ENCODE measurements at regions not wholly inside any gene's neighbourhood (a gene's known extent, or its start where the extent isn't known, plus 50 kb on each side); places are given as distances from the start of the nearest gene placed in this dataset.

DNA sequence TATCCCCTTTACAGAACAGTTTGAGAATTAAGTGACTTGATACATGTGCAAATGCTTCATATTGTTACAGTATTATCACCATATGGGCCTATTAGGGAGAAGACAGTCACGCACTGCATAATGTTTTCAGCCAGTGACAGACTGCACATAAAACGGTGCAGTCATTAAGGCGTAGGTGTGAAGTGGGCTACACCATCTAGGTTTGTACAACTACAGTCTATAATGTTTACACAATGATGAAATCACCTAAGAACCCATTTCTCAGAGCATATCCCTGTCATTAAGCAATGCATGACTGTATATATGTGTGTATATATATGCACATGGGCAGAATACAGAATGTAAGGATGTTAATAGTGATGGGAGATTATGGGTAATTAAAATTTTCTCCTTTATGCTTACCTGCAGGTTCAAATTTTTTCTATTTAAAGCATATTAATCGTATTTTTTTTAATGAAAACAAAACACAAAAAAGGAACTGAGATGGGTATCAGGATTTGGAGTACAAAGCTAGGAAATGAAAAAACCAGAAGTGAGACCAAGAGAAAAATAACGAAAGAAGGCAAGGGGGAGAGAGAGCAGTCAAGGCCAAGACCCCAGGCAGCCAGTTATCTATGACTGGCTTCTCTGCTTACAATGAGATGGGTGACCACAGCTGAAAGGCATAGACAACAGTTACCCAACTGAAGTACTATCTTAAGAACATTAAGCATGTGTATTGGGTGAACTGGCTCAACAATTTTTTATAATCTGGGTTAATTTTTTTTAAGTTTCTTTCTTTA is 122.9 kb upstream of the DAB1 start:
- ChIA-PET POLR2A (ENCODE audit: unreplicated experiment) (no interaction called here), CTCF (no interaction called here)
- no peaks in the 10 kb centered on the region for H3K79me2 ChIP-seq (ENCODE audit: low read length)
- intact Hi-C loops (cut with micrococcal nuclease), result no loop called here
- no peak for DNase-seq
- H3K4me3 ChIP-seq (ENCODE audit: low read length), result no peak overlapping the region
- no peaks in the 10 kb centered on the region for H3K9me3 ChIP-seq (ENCODE audit: low read length)
- H4K20me1 ChIP-seq (ENCODE audit: low read length), result no peaks in the 10 kb centered on the region
- BruUV-seq (replicated peaks), result no TSS peak
- no peak overlapping the region for H2AFZ ChIP-seq (ENCODE audit: low read length)
- TF ChIP-seq EZH2phosphoT487 (IDR thresholded peaks at IDR 0.05; ENCODE audit: borderline replicate concordance, low read length), result no peak
- TF ChIP-seq, protein P1, sequence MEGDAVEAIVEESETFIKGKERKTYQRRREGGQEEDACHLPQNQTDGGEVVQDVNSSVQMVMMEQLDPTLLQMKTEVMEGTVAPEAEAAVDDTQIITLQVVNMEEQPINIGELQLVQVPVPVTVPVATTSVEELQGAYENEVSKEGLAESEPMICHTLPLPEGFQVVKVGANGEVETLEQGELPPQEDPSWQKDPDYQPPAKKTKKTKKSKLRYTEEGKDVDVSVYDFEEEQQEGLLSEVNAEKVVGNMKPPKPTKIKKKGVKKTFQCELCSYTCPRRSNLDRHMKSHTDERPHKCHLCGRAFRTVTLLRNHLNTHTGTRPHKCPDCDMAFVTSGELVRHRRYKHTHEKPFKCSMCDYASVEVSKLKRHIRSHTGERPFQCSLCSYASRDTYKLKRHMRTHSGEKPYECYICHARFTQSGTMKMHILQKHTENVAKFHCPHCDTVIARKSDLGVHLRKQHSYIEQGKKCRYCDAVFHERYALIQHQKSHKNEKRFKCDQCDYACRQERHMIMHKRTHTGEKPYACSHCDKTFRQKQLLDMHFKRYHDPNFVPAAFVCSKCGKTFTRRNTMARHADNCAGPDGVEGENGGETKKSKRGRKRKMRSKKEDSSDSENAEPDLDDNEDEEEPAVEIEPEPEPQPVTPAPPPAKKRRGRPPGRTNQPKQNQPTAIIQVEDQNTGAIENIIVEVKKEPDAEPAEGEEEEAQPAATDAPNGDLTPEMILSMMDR (conservative IDR thresholded peaks at IDR 0.05; ENCODE audit: low read depth, low read length), result no peak
- no peak for TF ChIP-seq EZH2 (IDR thresholded peaks at IDR 0.05; ENCODE audit: low read length, unreplicated experiment)
- H3K4me2 ChIP-seq (ENCODE audit: low read length), result no peak overlapping the region
- no peak overlapping the region for H3K27ac ChIP-seq (ENCODE audit: low read length)
- no peaks in the 10 kb centered on the region for H3K4me1 ChIP-seq (ENCODE audit: insufficient read depth, low read length)
- no peaks in the 10 kb centered on the region for H3K9me2 ChIP-seq (replicated peaks; ENCODE audit: low read length)
- no peaks in the 10 kb centered on the region for H3K36me3 ChIP-seq (ENCODE audit: low read depth, low read length)
- H3F3A ChIP-seq (ENCODE audit: low read length, unreplicated experiment), result no peaks in the 10 kb centered on the region
- no peak for ATAC-seq
- H3K9ac ChIP-seq (ENCODE audit: low read length), result no peak overlapping the region
- H3K27me3 ChIP-seq (ENCODE audit: low read length), result no peaks in the 10 kb centered on the region

DNA sequence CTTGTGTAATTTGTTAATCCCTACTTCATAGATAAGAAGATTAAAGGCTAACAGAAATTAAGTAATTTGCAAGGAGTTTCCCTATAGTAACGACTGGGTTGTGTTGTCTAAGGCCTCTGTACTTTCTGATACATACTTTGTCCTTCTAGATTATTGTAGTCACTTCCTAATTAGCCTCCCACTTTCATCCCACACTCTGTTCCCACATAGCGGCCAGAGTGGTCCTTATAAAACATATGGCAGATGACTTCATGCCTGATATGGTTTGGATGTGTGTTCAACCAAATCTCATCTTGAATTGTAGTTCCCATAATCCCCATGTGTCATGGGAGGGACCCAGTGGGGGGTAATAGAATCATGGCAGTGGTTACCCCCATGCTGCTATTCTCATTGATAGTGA is 120.5 kb upstream of the DAB1 start:
- H3K27ac ChIP-seq (ENCODE audit: low read length), result no peak overlapping the region
- H3K4me2 ChIP-seq (ENCODE audit: low read length), result no peak overlapping the region
- H3K36me3 ChIP-seq (ENCODE audit: low read depth, low read length), result no peaks in the 10 kb centered on the region
- H3K27me3 ChIP-seq (ENCODE audit: low read length), result no peaks in the 10 kb centered on the region
- H3K9ac ChIP-seq (ENCODE audit: low read length), result no peak overlapping the region
- no peaks in the 10 kb centered on the region for H4K20me1 ChIP-seq (ENCODE audit: low read length)
- no peaks in the 10 kb centered on the region for H3K79me2 ChIP-seq (ENCODE audit: low read length)
- no peaks in the 10 kb centered on the region for H3K9me3 ChIP-seq (ENCODE audit: low read length)
- no peaks in the 10 kb centered on the region for H3K9me2 ChIP-seq (replicated peaks; ENCODE audit: low read length)
- H3F3A ChIP-seq (ENCODE audit: low read length, unreplicated experiment), result no peaks in the 10 kb centered on the region
- TF ChIP-seq EZH2phosphoT487 (IDR thresholded peaks at IDR 0.05; ENCODE audit: borderline replicate concordance, low read length), result no peak
- no peak for TF ChIP-seq EZH2 (IDR thresholded peaks at IDR 0.05; ENCODE audit: low read length, unreplicated experiment)
- TF ChIP-seq, protein P1 (conservative IDR thresholded peaks at IDR 0.05; ENCODE audit: low read depth, low read length), result no peak
- CTCF ChIA-PET, result no interaction called here
- no peak for DNase-seq
- intact Hi-C loops (cut with micrococcal nuclease), result no loop called here
- H3K4me1 ChIP-seq (ENCODE audit: insufficient read depth, low read length), result no peaks in the 10 kb centered on the region
- POLR2A ChIA-PET (ENCODE audit: unreplicated experiment), result no interaction called here
- no peak for ATAC-seq
- H3K4me3 ChIP-seq (ENCODE audit: low read length), result no peak overlapping the region
- H2AFZ ChIP-seq (ENCODE audit: low read length), result no peak overlapping the region
- no TSS peak for BruUV-seq (replicated peaks)

DNA sequence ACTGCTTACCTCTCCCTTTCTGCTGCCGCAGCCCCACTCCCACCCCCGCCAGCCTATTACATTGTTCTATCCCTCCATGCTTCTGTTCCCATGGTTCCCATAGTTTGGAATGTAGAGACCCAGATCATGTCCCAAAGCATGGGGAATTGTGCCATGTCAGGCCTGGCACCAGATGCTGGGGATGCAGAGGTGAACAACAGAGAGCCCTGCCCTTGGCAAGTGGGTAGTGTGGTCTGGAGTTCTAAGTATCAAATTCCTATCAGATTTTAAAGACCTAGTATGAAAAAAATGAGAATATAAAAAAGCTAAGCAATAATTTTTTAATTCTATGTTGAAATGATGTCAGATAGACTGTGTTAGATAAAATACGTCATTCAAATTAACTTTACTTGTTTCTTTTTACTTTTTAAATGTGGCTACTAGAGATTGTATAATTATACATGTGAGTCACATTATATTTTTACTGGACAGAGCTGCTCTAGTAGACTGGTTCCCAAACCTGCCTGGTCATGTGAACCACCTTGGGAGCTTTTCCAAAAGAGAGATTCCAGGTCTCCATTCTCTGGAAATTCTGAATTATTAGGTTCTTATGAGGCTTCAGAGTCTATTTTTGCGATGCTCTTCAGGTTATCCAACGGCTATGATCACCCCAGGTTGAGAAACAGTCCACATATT is 113.0 kb upstream of the DAB1 start:
- H3K79me2 ChIP-seq (ENCODE audit: low read length), result no peaks in the 10 kb centered on the region
- no peaks in the 10 kb centered on the region for H3K27me3 ChIP-seq (ENCODE audit: low read length)
- BruUV-seq (replicated peaks), result no TSS peak
- intact Hi-C loops (cut with micrococcal nuclease), result no loop called here
- no peak for TF ChIP-seq EZH2 (IDR thresholded peaks at IDR 0.05; ENCODE audit: low read length, unreplicated experiment)
- TF ChIP-seq EZH2phosphoT487 (IDR thresholded peaks at IDR 0.05; ENCODE audit: borderline replicate concordance, low read length), result no peak
- TF ChIP-seq, protein P1 (conservative IDR thresholded peaks at IDR 0.05; ENCODE audit: low read depth, low read length), result no peak
- POLR2A ChIA-PET (ENCODE audit: unreplicated experiment), result no interaction called here
- H2AFZ ChIP-seq (ENCODE audit: low read length), result no peak overlapping the region
- CTCF ChIA-PET, result no interaction called here
- H3K36me3 ChIP-seq (ENCODE audit: low read depth, low read length), result no peaks in the 10 kb centered on the region
- no peaks in the 10 kb centered on the region for H3K9me3 ChIP-seq (ENCODE audit: low read length)
- no peaks in the 10 kb centered on the region for H3K4me1 ChIP-seq (ENCODE audit: insufficient read depth, low read length)
- H4K20me1 ChIP-seq (ENCODE audit: low read length), result no peaks in the 10 kb centered on the region
- no peak overlapping the region for H3K27ac ChIP-seq (ENCODE audit: low read length)
- no peaks in the 10 kb centered on the region for H3K9me2 ChIP-seq (replicated peaks; ENCODE audit: low read length)
- ATAC-seq (no peak), DNase-seq (no peak)
- H3K4me3 ChIP-seq (ENCODE audit: low read length), result no peak overlapping the region
- no peaks in the 10 kb centered on the region for H3F3A ChIP-seq (ENCODE audit: low read length, unreplicated experiment)
- H3K4me2 ChIP-seq (ENCODE audit: low read length), result no peak overlapping the region
- no peak overlapping the region for H3K9ac ChIP-seq (ENCODE audit: low read length)

All from PC-3 (cell line).